SK-N-SH (cell line): ENCODE measurements at regions not wholly inside any gene's neighbourhood (a gene's known extent, or its start where the extent isn't known, plus 50 kb on each side); places are given as distances from the start of the nearest gene placed in this dataset.

Experiments
- CTCF ChIA-PET: fragments of 300-600, 350-600 bp; formaldehyde crosslinking; extraction: SDS; loops from one replicate; lab custom pipeline; 2021; lab: Yijun Ruan, JAX
- POLR2A ChIA-PET: fragments of 350-600 bp; sonication (Branson Sonifier 250); formaldehyde crosslinking; extraction: SDS; loops from one replicate; lab custom pipeline; 2020; ENCODE audit warnings: antibody characterized with exemption, inconsistent platforms; lab: Yijun Ruan, JAX
- DNase-seq: peaks from one replicate; pipeline ENCODE4 v3.0.0; 2012
- H2AFZ ChIP-seq: fragments of 200-600 bp; sonication (generic); 2 replicates; pipeline ENCODE4 v1.8.1; 2016; ENCODE audit warnings: antibody characterized with exemption, mild to moderate bottlenecking, low read depth
- H3F3A ChIP-seq: fragments of 200-600 bp; sonication (generic); replicated peaks from 2 replicates; pipeline ENCODE3; 2016; ENCODE audit warnings: antibody characterized with exemption, mild to moderate bottlenecking; ENCODE audit not compliant: insufficient read depth
- H3K27ac ChIP-seq, 2 experiments: fragments of 200-500 bp in 1 of 2; fragments of 200-600 bp in 1 of 2; sonication (Bioruptor generic) in 1 of 2; sonication (generic), shearing (Covaris generic) in 1 of 2; 2 replicates each; pipeline versions ENCODE4 v1.5.1 to v1.6.1; 2014 to 2016; ENCODE audit warnings: low read depth in 2 of 2, inconsistent platforms in 1 of 2, low read length in 1 of 2, mild to moderate bottlenecking in 1 of 2, mixed read lengths in 1 of 2
- H3K27me3 ChIP-seq: fragments of 200-600 bp; sonication (generic), shearing (Covaris generic); 2 replicates; pipeline ENCODE4 v1.6.1; 2016; ENCODE audit warnings: mixed run types; ENCODE audit not compliant: insufficient read depth
- H3K36me3 ChIP-seq, 2 experiments: fragments of 200-500 bp in 1 of 2; fragments of 200-600 bp in 1 of 2; sonication (Bioruptor generic) in 1 of 2; sonication (generic) in 1 of 2; replicated peaks in 1 of 2; 2 replicates each; pipeline versions ENCODE3 to v1.5.1; 2014 to 2016; ENCODE audit warnings: low read length in 1 of 2, mild to moderate bottlenecking in 1 of 2; ENCODE audit not compliant: insufficient read depth in 2 of 2, control insufficient read depth in 1 of 2
- H3K4me1 ChIP-seq, 2 experiments: fragments of 200-500 bp in 1 of 2; fragments of 200-600 bp in 1 of 2; sonication (Bioruptor generic) in 1 of 2; sonication (generic), shearing (Covaris generic) in 1 of 2; 2 replicates each; pipeline versions ENCODE4 v1.5.1 to v1.6.1; 2014 to 2016; ENCODE audit warnings: low read depth in 1 of 2, low read length in 1 of 2, mixed run types in 1 of 2; ENCODE audit not compliant: insufficient read depth in 2 of 2, control insufficient read depth in 1 of 2
- H3K4me2 ChIP-seq: fragments of 200-600 bp; sonication (generic), shearing (Covaris generic); 2 replicates; pipeline ENCODE4 v1.6.1; 2017; ENCODE audit warnings: mixed run types
- H3K4me3 ChIP-seq, 2 experiments: fragments of 200-500 bp in 1 of 2; fragments of 200-600 bp in 1 of 2; sonication (Bioruptor generic) in 1 of 2; sonication (generic), shearing (Covaris generic) in 1 of 2; 2 replicates each; pipeline versions ENCODE4 v1.5.1 to v1.8.1; 2014 to 2016; ENCODE audit warnings: low read depth in 2 of 2, inconsistent platforms in 1 of 2, low read length in 1 of 2, mild to moderate bottlenecking in 1 of 2, mixed read lengths in 1 of 2, moderate library complexity in 1 of 2
- H3K79me2 ChIP-seq: fragments of 200-600 bp; sonication (generic); 2 replicates; pipeline ENCODE4 v1.8.1; 2017; ENCODE audit warnings: mild to moderate bottlenecking; ENCODE audit not compliant: insufficient read depth
- H3K9ac ChIP-seq: fragments of 200-600 bp; sonication (generic); 2 replicates; pipeline ENCODE4 v1.6.1; 2017; ENCODE audit warnings: mixed run types
- H3K9me2 ChIP-seq: fragments of 200-600 bp; sonication (generic); 2 replicates; pipeline ENCODE4 v1.6.1; 2017; ENCODE audit warnings: mixed run types
- H3K9me3 ChIP-seq: fragments of 200-600 bp; sonication (generic); 2 replicates; pipeline ENCODE4 v1.6.1; 2017; ENCODE audit warnings: mixed run types, mild to moderate bottlenecking, moderate library complexity
- H4K20me1 ChIP-seq: fragments of 200-600 bp; sonication (generic); 2 replicates; pipeline ENCODE4 v1.6.1; 2017; ENCODE audit warnings: mild to moderate bottlenecking, mixed run types; ENCODE audit not compliant: insufficient read depth
- CHD2 ChIP-seq: fragments of 150-350 bp; IDR thresholded peaks from 2 replicates; pipeline ENCODE4 v1.6.1; 2018; ENCODE audit warnings: low read length; ENCODE audit not compliant: partially characterized antibody
- FOSL2 ChIP-seq: IDR thresholded peaks from 2 replicates; pipeline ENCODE4 v1.4.0; 2012; ENCODE audit warnings: low read depth, mild to moderate bottlenecking, moderate library complexity, borderline replicate concordance
- FOXM1 ChIP-seq: IDR thresholded peaks from 2 replicates; pipeline ENCODE4 v1.4.0; 2012; ENCODE audit warnings: low read depth, mild to moderate bottlenecking
- GABPA ChIP-seq: IDR thresholded peaks from 2 replicates; pipeline ENCODE4 v1.4.0; 2012; ENCODE audit warnings: low read depth, mild to moderate bottlenecking
- GATA2 ChIP-seq: sonication (generic); formaldehyde crosslinking; IDR thresholded peaks from 2 replicates; pipeline ENCODE4 v1.5.0; 2020; ENCODE audit warnings: mild to moderate bottlenecking, missing genetic modification reagents
- JUND ChIP-seq: IDR thresholded peaks from 2 replicates; pipeline ENCODE4 v1.4.0; 2012
- MAX ChIP-seq: IDR thresholded peaks from 2 replicates; pipeline ENCODE4 v1.4.0; 2012; ENCODE audit warnings: low read depth
- MEF2A ChIP-seq: IDR thresholded peaks from 2 replicates; pipeline ENCODE4 v1.4.0; 2012; ENCODE audit warnings: low read depth, borderline replicate concordance
- MXI1 ChIP-seq: IDR thresholded peaks from 2 replicates; pipeline ENCODE4 v1.6.1; 2012; ENCODE audit warnings: mild to moderate bottlenecking, low read depth, low read length, improper control_type of control experiment
- NFIC ChIP-seq: IDR thresholded peaks from 2 replicates; pipeline ENCODE4 v1.4.0; 2012; ENCODE audit warnings: borderline replicate concordance
- NRF1 ChIP-seq: IDR thresholded peaks from 2 replicates; pipeline ENCODE4 v1.6.1; 2012; ENCODE audit warnings: low read depth, mild to moderate bottlenecking, low read length
- PBX3 ChIP-seq: IDR thresholded peaks from 2 replicates; pipeline ENCODE4; 2012
- RAD21 ChIP-seq: IDR thresholded peaks from 2 replicates; pipeline ENCODE4 v1.6.1; 2012; ENCODE audit warnings: mild to moderate bottlenecking, low read length
- RFX5 ChIP-seq: IDR thresholded peaks from 2 replicates; pipeline ENCODE4 v1.6.1; 2012; ENCODE audit warnings: mild to moderate bottlenecking, improper control_type of control experiment, low read length
- SIN3A ChIP-seq: IDR thresholded peaks from 2 replicates; pipeline ENCODE4 v1.6.1; 2012; ENCODE audit warnings: low read depth, mild to moderate bottlenecking, low read length, moderate library complexity, borderline replicate concordance
- TAF1 ChIP-seq: IDR thresholded peaks from 2 replicates; pipeline ENCODE4 v1.6.1; 2012; ENCODE audit warnings: low read depth, mild to moderate bottlenecking, low read length, moderate library complexity, borderline replicate concordance
- TCF12 ChIP-seq: IDR thresholded peaks from 2 replicates; pipeline ENCODE4 v1.4.0; 2012
- TEAD4 ChIP-seq: IDR thresholded peaks from 2 replicates; pipeline ENCODE4 v1.4.0; 2012; ENCODE audit warnings: mild to moderate bottlenecking, borderline replicate concordance; ENCODE audit not compliant: insufficient read depth
- YY1 ChIP-seq: IDR thresholded peaks from 2 replicates; pipeline ENCODE4 v1.4.0; 2012; ENCODE audit warnings: low read depth, mild to moderate bottlenecking
- WGBS: methylation state at CpG from one replicate; pipeline ENCODE4 v1.1.6; 2017; ENCODE audit warnings: low lambda C conversion rate; 5-methylcytosine and 5-hydroxymethylcytosine counted together
- TF ChIP-seq, protein P1 (sequence below): fragments of 200-600 bp; sonication (generic); IDR thresholded peaks from 2 replicates; pipeline ENCODE4 v1.6.1; 2017; ENCODE audit warnings: antibody characterized with exemption, mild to moderate bottlenecking, moderate library complexity

DNA sequence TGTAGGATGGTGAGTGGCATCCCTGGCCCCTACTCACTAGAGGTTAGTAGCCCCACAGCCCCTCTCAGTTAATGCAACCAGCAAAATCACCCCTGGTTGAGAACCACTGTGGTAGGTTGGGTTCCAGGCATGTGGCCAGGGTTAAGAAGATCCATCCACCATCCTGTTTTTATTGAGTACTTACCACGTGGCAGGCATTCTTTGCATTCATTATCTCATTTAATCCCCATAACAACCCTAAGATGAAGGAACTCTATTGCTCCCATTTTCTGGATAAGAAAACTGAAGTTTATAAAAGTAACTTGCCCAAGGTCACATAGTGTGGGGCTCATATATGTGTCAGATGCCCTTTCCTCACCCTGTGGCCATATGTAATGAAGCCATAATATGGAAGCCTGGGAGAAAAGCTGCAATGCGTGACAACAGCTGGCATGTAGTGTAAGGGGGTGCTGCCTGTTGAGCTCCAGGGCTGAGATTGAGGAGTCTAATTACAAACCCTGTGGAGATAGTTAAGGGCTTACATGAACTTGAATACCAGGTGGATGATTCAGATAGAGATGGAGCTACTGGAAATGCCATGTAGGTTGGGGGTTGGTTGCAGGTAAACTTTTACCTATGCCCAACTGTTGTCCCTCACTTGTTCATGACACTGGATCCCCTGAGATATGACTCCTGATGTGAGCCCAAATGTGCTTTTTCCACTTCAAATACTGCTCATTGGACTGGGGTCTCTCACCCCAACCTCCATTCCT is 100.2 kb upstream of the PGRMC2 start:
- ChIA-PET POLR2A (no interaction called here), CTCF (interaction anchor here (1.0 to 1.1 kb wide), 2 partner anchors 8 to 30 kb away, joined by 3 to 5 read pairs; no protein-coding TSS in a partner anchor)
- H3K27ac ChIP-seq = peak overlapping the region; percentile 86 to 99
- H3K4me1 ChIP-seq = peaks cover 38 to 44% of the 10 kb centered on the region in 2 experiments
- WGBS = 74% methylated on average over 2 of the region's 2 CpGs
- H3K79me2 ChIP-seq = no peaks in the 10 kb centered on the region
- H3K27me3 ChIP-seq = no peaks in the 10 kb centered on the region
- H4K20me1 ChIP-seq = no peaks in the 10 kb centered on the region
- H3K36me3 ChIP-seq = no peaks in the 10 kb centered on the region
- peak overlapping the region; percentile 43; the same call in 1 of the 2 replicates for H3K9ac ChIP-seq
- peaks cover 34% of the 10 kb centered on the region for H3F3A ChIP-seq
- no peak overlapping the region for H3K4me3 ChIP-seq
- H3K9me2 ChIP-seq = no peaks in the 10 kb centered on the region
- H3K4me2 ChIP-seq = peak overlapping the region; percentile 67; the same call in 1 of the 2 replicates
- no peak for DNase-seq
- H3K9me3 ChIP-seq = no peaks in the 10 kb centered on the region
- no peak overlapping the region for H2AFZ ChIP-seq
- TF ChIP-seq PBX3 (no peak), FOSL2 (no peak), TCF12 (peak; percentile 7; the same call in 1 of the 2 replicates), TEAD4 (no peak), GABPA (no peak)
- TF ChIP-seq, protein P1, sequence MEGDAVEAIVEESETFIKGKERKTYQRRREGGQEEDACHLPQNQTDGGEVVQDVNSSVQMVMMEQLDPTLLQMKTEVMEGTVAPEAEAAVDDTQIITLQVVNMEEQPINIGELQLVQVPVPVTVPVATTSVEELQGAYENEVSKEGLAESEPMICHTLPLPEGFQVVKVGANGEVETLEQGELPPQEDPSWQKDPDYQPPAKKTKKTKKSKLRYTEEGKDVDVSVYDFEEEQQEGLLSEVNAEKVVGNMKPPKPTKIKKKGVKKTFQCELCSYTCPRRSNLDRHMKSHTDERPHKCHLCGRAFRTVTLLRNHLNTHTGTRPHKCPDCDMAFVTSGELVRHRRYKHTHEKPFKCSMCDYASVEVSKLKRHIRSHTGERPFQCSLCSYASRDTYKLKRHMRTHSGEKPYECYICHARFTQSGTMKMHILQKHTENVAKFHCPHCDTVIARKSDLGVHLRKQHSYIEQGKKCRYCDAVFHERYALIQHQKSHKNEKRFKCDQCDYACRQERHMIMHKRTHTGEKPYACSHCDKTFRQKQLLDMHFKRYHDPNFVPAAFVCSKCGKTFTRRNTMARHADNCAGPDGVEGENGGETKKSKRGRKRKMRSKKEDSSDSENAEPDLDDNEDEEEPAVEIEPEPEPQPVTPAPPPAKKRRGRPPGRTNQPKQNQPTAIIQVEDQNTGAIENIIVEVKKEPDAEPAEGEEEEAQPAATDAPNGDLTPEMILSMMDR = no peak

- Histone ChIP-seq H3K27ac (peak overlapping the region; percentile 86 to 99), H3K9me2 (no peaks in the 10 kb centered on the region), H3K4me1 (peaks cover 38 to 44% of the 10 kb centered on the region in 2 experiments), H3K27me3 (no peaks in the 10 kb centered on the region), H3K36me3 (no peaks in the 10 kb centered on the region), H4K20me1 (no peaks in the 10 kb centered on the region), H3K4me3 (no peak overlapping the region; a peak in 2 of 4 replicates), H2AFZ (peak overlapping the region; percentile 71; the same call in 1 of the 2 replicates), H3K4me2 (peak overlapping the region; percentile 67), H3K79me2 (no peaks in the 10 kb centered on the region), H3K9me3 (no peaks in the 10 kb centered on the region), H3F3A (peaks cover 34% of the 10 kb centered on the region), H3K9ac (peak overlapping the region; percentile 43; the same call in 1 of the 2 replicates)
- CTCF ChIA-PET = interaction anchor here (2.5 kb wide), 1 partner anchor 67 kb away, joined by 12 read pairs; no protein-coding TSS in a partner anchor
- POLR2A ChIA-PET = interaction anchor here (0.6 kb wide), 1 partner anchor 166 kb away, joined by 3 read pairs; no protein-coding TSS in a partner anchor
- peak; percentile 67 for DNase-seq
- 7% methylated on average over 8 of the region's 15 CpGs for WGBS
- TF ChIP-seq FOSL2 (peak; percentile 97), TAF1 (no peak; the same call in 1 of the 2 replicates), MXI1 (peak; percentile 80), MEF2A (peak; percentile 66; the same call in 1 of the 2 replicates), RAD21 (peak; percentile 43), TEAD4 (peak; percentile 96), RFX5 (no peak), SIN3A (no peak; the same call in 1 of the 2 replicates), CHD2 (no peak), JUND (peak; percentile 98), FOXM1 (peak; percentile 90), NRF1 (no peak), MAX (peak; percentile 97), PBX3 (peak; percentile 96), YY1 (no peak), TCF12 (peak; percentile 96), NFIC (peak; percentile 98), GATA2 (CRISPR knock-in tag) (peak; percentile 42; the same call in 1 of the 2 replicates)
These were observed 99.4 kb upstream of the PGRMC2 start for GRCh38 chr4:128386761-128387599.
